Ascending aorta (tissue), 2 donors: ENCODE measurements at regions not wholly inside any gene's neighbourhood (a gene's known extent, or its start where the extent isn't known, plus 50 kb on each side); places are given as distances from the start of the nearest gene placed in this dataset.

Experiments used
- DNase-seq, 2 donors: peaks; one replicate each; pipeline ENCODE4 v3.0.0-alpha.2; 2019; ENCODE audit warnings: low spot score in 2 of 2
- H3K27ac ChIP-seq, 2 donors: fragments of 200-600 bp; sonication (generic); one replicate each; pipeline ENCODE4 v1.5.1; 2016 to 2017; ENCODE audit warnings: mild to moderate bottlenecking in 1 of 2
- H3K27me3 ChIP-seq: fragments of 200-600 bp; sonication (generic); one replicate; pipeline ENCODE4 v1.5.1; 2017
- H3K36me3 ChIP-seq, 2 donors: fragments of 200-600 bp; sonication (generic); one replicate each; pipeline ENCODE4 v1.5.1; 2016
- H3K4me1 ChIP-seq, 2 donors: fragments of 200-600 bp; sonication (generic); one replicate each; pipeline ENCODE4 v1.5.1; 2016 to 2017; ENCODE audit warnings: mild to moderate bottlenecking in 1 of 2
- H3K4me3 ChIP-seq, 2 donors: fragments of 200-600 bp; sonication (generic); one replicate each; pipeline ENCODE4 v1.5.1; 2016 to 2017; ENCODE audit warnings: mild to moderate bottlenecking in 1 of 2
- H3K9me3 ChIP-seq, 2 donors: fragments of 200-600 bp; sonication (generic); one replicate each; pipeline ENCODE4 v1.5.1; 2016
- intact Hi-C: fragments of 100-400 bp; cut with DNase I; formaldehyde crosslinking; loops from one replicate; pipeline ENCODE4 v1.15.1; 2023
- TF ChIP-seq, protein P1 (sequence below), 3 experiments: fragments of 200-600 bp in 2 of 3; fragments of 450-650 bp in 1 of 3; sonication (generic) in 2 of 3; IDR thresholded peaks; one replicate each; pipeline ENCODE4 v1.5.1; 2016 to 2019; ENCODE audit warnings: antibody characterized with exemption in 3 of 3, mild to moderate bottlenecking in 1 of 3, moderate library complexity in 1 of 3

DNA sequence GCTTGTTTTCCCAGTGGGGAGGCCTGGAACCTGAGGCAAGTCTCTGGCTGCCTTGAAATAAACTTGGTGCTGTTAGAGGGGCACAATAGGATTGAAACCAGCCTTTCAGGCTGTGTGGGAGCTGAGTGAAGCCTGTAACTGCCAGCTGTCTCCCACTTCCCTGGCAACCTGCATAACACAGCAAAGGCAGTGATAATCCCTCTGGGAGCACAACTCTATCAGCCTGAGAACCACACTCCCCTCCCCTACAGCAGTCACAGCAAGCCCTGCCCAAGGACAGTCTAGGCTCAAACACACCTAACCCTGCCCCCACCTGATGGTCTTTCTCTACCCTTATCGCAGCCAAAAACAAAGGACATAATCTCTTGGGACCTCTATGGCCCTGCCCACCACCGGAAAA is 683.8 kb upstream of the ATXN8OS start:
- H3K27me3 ChIP-seq: no peaks in the 10 kb centered on the region
- no peak for DNase-seq
- H3K27ac ChIP-seq: no peak overlapping the region
- no peaks in the 10 kb centered on the region for H3K36me3 ChIP-seq
- TF ChIP-seq, protein P1, sequence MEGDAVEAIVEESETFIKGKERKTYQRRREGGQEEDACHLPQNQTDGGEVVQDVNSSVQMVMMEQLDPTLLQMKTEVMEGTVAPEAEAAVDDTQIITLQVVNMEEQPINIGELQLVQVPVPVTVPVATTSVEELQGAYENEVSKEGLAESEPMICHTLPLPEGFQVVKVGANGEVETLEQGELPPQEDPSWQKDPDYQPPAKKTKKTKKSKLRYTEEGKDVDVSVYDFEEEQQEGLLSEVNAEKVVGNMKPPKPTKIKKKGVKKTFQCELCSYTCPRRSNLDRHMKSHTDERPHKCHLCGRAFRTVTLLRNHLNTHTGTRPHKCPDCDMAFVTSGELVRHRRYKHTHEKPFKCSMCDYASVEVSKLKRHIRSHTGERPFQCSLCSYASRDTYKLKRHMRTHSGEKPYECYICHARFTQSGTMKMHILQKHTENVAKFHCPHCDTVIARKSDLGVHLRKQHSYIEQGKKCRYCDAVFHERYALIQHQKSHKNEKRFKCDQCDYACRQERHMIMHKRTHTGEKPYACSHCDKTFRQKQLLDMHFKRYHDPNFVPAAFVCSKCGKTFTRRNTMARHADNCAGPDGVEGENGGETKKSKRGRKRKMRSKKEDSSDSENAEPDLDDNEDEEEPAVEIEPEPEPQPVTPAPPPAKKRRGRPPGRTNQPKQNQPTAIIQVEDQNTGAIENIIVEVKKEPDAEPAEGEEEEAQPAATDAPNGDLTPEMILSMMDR (IDR thresholded peaks at IDR 0.05): no peak
- no peaks in the 10 kb centered on the region for H3K4me1 ChIP-seq
- H3K9me3 ChIP-seq: no peaks in the 10 kb centered on the region
- intact Hi-C loops: no loop called here
- no peak overlapping the region for H3K4me3 ChIP-seq

DNA sequence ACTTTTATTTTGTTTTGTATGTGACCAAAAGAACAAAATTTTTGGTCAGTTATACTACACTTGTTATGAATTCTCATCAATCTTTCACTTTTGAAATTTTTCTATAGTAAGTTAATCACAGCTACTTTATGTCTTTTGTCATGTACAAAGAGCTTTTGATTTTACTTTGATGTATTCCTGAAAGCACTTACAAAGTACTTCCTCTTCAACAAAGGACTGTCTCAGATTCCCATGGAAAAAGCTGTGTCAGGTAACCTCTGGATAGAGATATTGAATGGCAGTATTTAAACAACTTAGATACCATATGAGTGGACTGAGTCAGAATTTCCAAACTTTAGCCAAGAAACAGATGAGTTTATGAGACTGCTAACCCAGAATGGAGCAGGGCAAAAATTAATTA is 689.3 kb upstream of the ATXN8OS start:
- H3K27me3 ChIP-seq: no peaks in the 10 kb centered on the region
- no peaks in the 10 kb centered on the region for H3K9me3 ChIP-seq
- no peaks in the 10 kb centered on the region for H3K4me1 ChIP-seq
- DNase-seq: no peak
- H3K27ac ChIP-seq: no peak overlapping the region
- H3K4me3 ChIP-seq: no peak overlapping the region
- no peaks in the 10 kb centered on the region for H3K36me3 ChIP-seq
- TF ChIP-seq, protein P1 (IDR thresholded peaks at IDR 0.05): no peak
- intact Hi-C loops: no loop called here

DNA sequence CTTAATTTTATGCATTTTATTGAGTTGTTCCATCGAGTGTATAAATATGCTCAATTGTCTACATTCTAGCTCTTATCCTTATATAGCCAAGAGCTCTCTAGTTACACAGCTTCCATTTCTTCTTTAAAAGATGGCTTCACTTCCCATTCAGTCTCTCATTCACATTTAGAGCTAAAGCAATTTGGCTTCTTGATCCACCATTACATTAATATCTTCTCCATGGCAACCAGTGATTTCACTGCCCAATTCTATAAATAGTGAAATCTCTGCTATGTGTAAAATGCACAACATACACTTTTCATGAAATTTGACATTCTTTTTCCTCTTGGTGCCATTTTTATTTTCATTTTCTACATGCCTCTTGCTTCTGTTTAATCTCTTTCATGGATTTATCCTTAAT is 696.9 kb upstream of the ATXN8OS start:
- Histone ChIP-seq H3K9me3 (no peaks in the 10 kb centered on the region), H3K27ac (no peak overlapping the region), H3K27me3 (no peaks in the 10 kb centered on the region), H3K36me3 (no peaks in the 10 kb centered on the region), H3K4me3 (no peak overlapping the region), H3K4me1 (no peaks in the 10 kb centered on the region)
- TF ChIP-seq, protein P1 (IDR thresholded peaks at IDR 0.05): no peak
- no peak for DNase-seq
- intact Hi-C loops: no loop called here

DNA sequence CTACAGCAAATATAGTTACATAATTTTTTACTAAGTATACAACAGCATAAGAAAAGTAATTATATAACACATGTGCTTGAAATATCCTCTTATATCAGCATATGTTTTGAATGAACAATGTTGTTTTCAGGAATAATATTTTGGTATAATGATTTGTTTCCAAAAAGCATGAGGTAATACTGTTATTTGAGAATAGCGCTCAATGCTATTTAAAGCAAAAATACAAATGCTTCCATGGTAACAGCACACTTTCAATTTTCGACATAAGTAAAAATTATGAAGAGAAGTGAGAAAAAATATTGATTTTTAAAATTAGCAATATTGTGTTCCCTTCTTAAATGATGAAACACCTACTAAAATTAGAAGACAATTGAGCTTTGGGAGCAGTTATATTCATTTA is 715.9 kb upstream of the ATXN8OS start:
- no peak for DNase-seq
- Histone ChIP-seq H3K36me3 (no peaks in the 10 kb centered on the region), H3K27me3 (no peaks in the 10 kb centered on the region), H3K4me1 (no peaks in the 10 kb centered on the region), H3K27ac (no peak overlapping the region), H3K9me3 (no peaks in the 10 kb centered on the region), H3K4me3 (no peak overlapping the region)
- TF ChIP-seq, protein P1 (IDR thresholded peaks at IDR 0.05): no peak
- intact Hi-C loops: no loop called here

DNA sequence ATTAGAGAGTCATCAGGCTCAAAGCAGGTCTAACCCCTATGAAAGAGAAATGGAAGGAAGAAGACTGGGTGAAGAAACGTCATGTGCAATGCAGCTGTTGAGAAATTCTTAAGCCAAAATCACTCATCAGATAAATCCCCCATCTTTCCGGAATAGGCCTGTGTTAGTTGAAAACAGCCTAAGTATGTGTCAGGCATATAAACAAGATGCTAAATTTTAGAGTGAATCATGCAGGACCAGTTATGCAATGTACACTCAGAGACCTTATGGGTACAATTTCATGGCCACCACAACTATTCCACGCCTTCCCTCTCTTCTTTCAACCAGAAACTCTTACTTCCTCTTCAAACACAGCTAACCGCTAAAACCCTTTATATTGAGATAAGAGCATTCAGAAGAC is 717.7 kb upstream of the ATXN8OS start:
- no peaks in the 10 kb centered on the region for H3K9me3 ChIP-seq
- TF ChIP-seq, protein P1 (IDR thresholded peaks at IDR 0.05): no peak

DNA sequence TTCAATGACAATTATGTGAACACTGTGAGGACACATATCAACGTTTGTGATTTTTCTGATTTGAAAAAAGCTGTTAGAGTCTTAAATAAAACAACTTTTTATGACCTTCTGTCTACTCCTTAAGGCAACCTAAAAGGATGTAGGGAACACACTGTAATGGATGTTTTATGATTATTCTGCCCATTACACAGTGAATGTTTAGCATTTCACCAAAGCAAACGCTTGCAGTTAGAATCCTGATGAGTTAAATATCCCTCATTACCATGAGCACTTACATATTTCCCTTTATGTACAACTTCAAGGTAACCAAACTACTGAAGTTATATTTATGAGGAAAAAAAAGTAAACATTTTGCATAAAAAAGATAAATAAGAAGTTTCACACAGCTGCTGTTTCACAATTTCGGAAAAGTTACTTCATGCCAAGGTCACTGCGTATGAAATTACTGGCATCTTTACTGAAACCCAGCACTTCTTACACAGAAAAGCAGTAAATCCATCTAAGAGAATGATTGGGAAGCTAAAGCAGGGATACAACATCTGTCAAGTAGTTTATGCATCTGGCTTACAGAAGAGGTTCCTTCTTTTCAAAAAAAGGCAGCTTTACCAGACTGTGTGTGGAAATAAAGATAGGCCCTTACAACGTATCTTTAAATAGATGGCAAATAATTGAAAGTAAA is 733.7 kb upstream of the ATXN8OS start:
- Histone ChIP-seq H3K27me3 (no peaks in the 10 kb centered on the region), H3K9me3 (no peaks in the 10 kb centered on the region), H3K27ac (no peak overlapping the region), H3K4me3 (no peak overlapping the region), H3K4me1 (no peaks in the 10 kb centered on the region), H3K36me3 (no peaks in the 10 kb centered on the region)
- no peak for DNase-seq
- TF ChIP-seq, protein P1 (IDR thresholded peaks at IDR 0.05): no peak
- intact Hi-C loops: no loop called here

More for the DNA sequence above, 717.7 kb upstream of the ATXN8OS start:
- Histone ChIP-seq H3K27ac (no peak overlapping the region), H3K4me3 (no peak overlapping the region), H3K4me1 (no peaks in the 10 kb centered on the region), H3K36me3 (no peaks in the 10 kb centered on the region), H3K27me3 (no peaks in the 10 kb centered on the region)
- DNase-seq: no peak
- intact Hi-C loops: no loop called here
